ENCODE measurements at regions not wholly inside any gene's neighbourhood (a gene's known extent, or its start where the extent isn't known, plus 50 kb on each side); places are given as distances from the start of the nearest gene placed in this dataset.

DNA sequence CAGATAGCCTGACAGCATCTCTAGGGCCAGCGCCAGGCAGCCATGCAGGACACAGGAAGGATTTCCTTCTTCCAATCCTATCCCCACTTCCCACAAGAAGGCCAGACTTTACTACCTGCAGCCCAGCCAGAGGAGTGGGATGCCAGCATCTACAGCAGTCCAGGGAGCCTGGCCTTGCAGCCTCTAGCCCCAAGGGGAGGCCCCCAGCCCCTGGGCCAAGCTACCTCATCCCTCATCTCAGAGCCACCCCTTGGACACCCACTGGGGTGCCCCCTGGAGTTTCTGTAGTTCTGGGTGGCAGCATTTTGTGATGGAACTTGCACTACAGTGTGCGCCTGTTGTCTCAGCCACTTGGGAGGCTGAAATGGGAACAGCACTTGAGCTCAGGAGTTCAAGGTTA, 170.8 kb upstream of the PODXL start:
- Histone ChIP-seq H3K4me3 (ENCODE audit: low read length) (no peak overlapping the region), H2AFZ (ENCODE audit: low read length) (no peak overlapping the region), H3K79me2 (ENCODE audit: low read length) (no peaks in the 10 kb centered on the region), H3K27ac (ENCODE audit: low read length) (no peak overlapping the region), H3K4me2 (ENCODE audit: low read length) (no peak overlapping the region), H3K4me1 (ENCODE audit: insufficient read depth, low read length) (no peaks in the 10 kb centered on the region), H3K9ac (ENCODE audit: low read length) (no peak overlapping the region), H3K9me3 (ENCODE audit: low read length) (no peaks in the 10 kb centered on the region), H3F3A (ENCODE audit: low read length, unreplicated experiment) (no peaks in the 10 kb centered on the region), H4K20me1 (ENCODE audit: low read length) (no peaks in the 10 kb centered on the region), H3K36me3 (ENCODE audit: low read depth, low read length) (no peaks in the 10 kb centered on the region), H3K9me2 (replicated peaks; ENCODE audit: low read length) (no peaks in the 10 kb centered on the region), H3K27me3 (ENCODE audit: low read length) (peaks cover 31% of the 10 kb centered on the region)
- ChIA-PET POLR2A (ENCODE audit: unreplicated experiment) (no interaction called here), CTCF (no interaction called here)
- intact Hi-C loops (cut with micrococcal nuclease) = no loop called here
- TF ChIP-seq EZH2phosphoT487 (IDR thresholded peaks at IDR 0.05; ENCODE audit: borderline replicate concordance, low read length) (no peak), EZH2 (IDR thresholded peaks at IDR 0.05; ENCODE audit: low read length, unreplicated experiment) (no peak)
- TF ChIP-seq, protein P1, sequence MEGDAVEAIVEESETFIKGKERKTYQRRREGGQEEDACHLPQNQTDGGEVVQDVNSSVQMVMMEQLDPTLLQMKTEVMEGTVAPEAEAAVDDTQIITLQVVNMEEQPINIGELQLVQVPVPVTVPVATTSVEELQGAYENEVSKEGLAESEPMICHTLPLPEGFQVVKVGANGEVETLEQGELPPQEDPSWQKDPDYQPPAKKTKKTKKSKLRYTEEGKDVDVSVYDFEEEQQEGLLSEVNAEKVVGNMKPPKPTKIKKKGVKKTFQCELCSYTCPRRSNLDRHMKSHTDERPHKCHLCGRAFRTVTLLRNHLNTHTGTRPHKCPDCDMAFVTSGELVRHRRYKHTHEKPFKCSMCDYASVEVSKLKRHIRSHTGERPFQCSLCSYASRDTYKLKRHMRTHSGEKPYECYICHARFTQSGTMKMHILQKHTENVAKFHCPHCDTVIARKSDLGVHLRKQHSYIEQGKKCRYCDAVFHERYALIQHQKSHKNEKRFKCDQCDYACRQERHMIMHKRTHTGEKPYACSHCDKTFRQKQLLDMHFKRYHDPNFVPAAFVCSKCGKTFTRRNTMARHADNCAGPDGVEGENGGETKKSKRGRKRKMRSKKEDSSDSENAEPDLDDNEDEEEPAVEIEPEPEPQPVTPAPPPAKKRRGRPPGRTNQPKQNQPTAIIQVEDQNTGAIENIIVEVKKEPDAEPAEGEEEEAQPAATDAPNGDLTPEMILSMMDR (conservative IDR thresholded peaks at IDR 0.05; ENCODE audit: low read depth, low read length) = no peak
- DNase-seq (no peak), ATAC-seq (no peak)
- BruUV-seq (replicated peaks) = no TSS peak

DNA sequence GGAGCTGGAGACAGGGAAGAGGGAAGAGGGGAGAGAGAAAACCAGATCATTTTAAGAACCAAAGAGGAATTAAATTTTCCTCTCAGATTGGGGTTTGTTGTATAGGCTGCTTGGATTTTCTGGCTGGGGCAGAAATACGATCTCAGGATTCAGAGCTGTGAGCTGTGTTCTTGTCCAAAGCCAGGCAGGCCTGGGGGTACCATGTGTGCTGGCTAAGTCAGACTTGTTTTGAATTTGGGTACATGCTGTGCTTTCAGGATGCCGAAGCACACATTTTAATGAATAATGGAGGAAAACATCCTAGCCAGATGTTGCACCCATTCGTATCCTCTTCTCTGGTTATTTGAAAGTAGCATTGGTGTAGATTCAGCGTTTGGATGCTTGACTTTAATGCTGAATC, 170.3 kb upstream of the PODXL start:
- H4K20me1 ChIP-seq (ENCODE audit: low read length) = no peaks in the 10 kb centered on the region
- ATAC-seq = no peak
- no TSS peak for BruUV-seq (replicated peaks)
- DNase-seq = no peak
- H2AFZ ChIP-seq (ENCODE audit: low read length) = no peak overlapping the region
- H3K4me2 ChIP-seq (ENCODE audit: low read length) = no peak overlapping the region
- peaks cover 26% of the 10 kb centered on the region for H3K27me3 ChIP-seq (ENCODE audit: low read length)
- no peaks in the 10 kb centered on the region for H3K4me1 ChIP-seq (ENCODE audit: insufficient read depth, low read length)
- POLR2A ChIA-PET (ENCODE audit: unreplicated experiment) = no interaction called here
- CTCF ChIA-PET = no interaction called here
- no peak overlapping the region for H3K27ac ChIP-seq (ENCODE audit: low read length)
- H3K36me3 ChIP-seq (ENCODE audit: low read depth, low read length) = no peaks in the 10 kb centered on the region
- H3K9me3 ChIP-seq (ENCODE audit: low read length) = no peaks in the 10 kb centered on the region
- no peak overlapping the region for H3K9ac ChIP-seq (ENCODE audit: low read length)
- TF ChIP-seq, protein P1 (conservative IDR thresholded peaks at IDR 0.05; ENCODE audit: low read depth, low read length) = no peak
- TF ChIP-seq EZH2phosphoT487 (IDR thresholded peaks at IDR 0.05; ENCODE audit: borderline replicate concordance, low read length) (no peak), EZH2 (IDR thresholded peaks at IDR 0.05; ENCODE audit: low read length, unreplicated experiment) (no peak)
- no peaks in the 10 kb centered on the region for H3K79me2 ChIP-seq (ENCODE audit: low read length)
- H3K9me2 ChIP-seq (replicated peaks; ENCODE audit: low read length) = no peaks in the 10 kb centered on the region
- H3K4me3 ChIP-seq (ENCODE audit: low read length) = no peak overlapping the region
- intact Hi-C loops (cut with micrococcal nuclease) = no loop called here
- H3F3A ChIP-seq (ENCODE audit: low read length, unreplicated experiment) = no peaks in the 10 kb centered on the region

DNA sequence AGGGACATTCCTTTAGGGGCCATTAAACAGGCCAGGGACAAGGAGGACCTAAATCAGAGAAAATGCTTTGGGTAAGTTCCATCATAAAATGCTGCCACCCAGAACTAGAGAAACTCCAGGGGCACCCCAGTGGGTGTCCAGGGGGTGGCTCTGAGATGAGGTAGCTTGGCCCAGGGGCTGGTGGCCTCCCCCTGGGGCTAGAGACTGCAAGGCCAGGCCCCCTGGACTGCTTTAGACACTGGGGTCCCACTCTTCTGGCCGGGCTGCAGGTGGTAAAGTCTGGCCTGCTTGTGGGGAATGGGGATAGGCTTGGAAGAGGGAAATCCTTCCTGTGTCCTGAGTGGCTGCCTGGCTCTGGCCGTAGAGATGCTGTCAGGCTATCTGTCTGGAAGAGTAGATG, 169.6 kb upstream of the PODXL start:
- CTCF ChIA-PET = no interaction called here
- Histone ChIP-seq H4K20me1 (ENCODE audit: low read length) (no peaks in the 10 kb centered on the region), H3K4me1 (ENCODE audit: insufficient read depth, low read length) (no peaks in the 10 kb centered on the region), H3K9ac (ENCODE audit: low read length) (no peak overlapping the region), H3K9me3 (ENCODE audit: low read length) (no peaks in the 10 kb centered on the region), H3K4me2 (ENCODE audit: low read length) (no peak overlapping the region), H3K36me3 (ENCODE audit: low read depth, low read length) (no peaks in the 10 kb centered on the region), H3F3A (ENCODE audit: low read length, unreplicated experiment) (no peaks in the 10 kb centered on the region), H3K27me3 (ENCODE audit: low read length) (peaks cover 21% of the 10 kb centered on the region), H3K79me2 (ENCODE audit: low read length) (no peaks in the 10 kb centered on the region), H3K27ac (ENCODE audit: low read length) (no peak overlapping the region), H3K9me2 (replicated peaks; ENCODE audit: low read length) (no peaks in the 10 kb centered on the region), H2AFZ (ENCODE audit: low read length) (no peak overlapping the region), H3K4me3 (ENCODE audit: low read length) (no peak overlapping the region)
- POLR2A ChIA-PET (ENCODE audit: unreplicated experiment) = no interaction called here
- DNase-seq (no peak), ATAC-seq (no peak)
- no TSS peak for BruUV-seq (replicated peaks)
- no peak for TF ChIP-seq EZH2 (IDR thresholded peaks at IDR 0.05; ENCODE audit: low read length, unreplicated experiment)
- TF ChIP-seq, protein P1 (conservative IDR thresholded peaks at IDR 0.05; ENCODE audit: low read depth, low read length) = no peak
- TF ChIP-seq EZH2phosphoT487 (IDR thresholded peaks at IDR 0.05; ENCODE audit: borderline replicate concordance, low read length) = no peak
- intact Hi-C loops (cut with micrococcal nuclease) = no loop called here
